ENCODE measurements at regions not wholly inside any gene's neighbourhood (a gene's known extent, or its start where the extent isn't known, plus 50 kb on each side); places are given as distances from the start of the nearest gene placed in this dataset.

- TF ChIP-seq CTCF (IDR thresholded peaks at IDR 0.05 in 2 of 3, conservative IDR thresholded peaks at IDR 0.05 in 1 of 3; ENCODE audit: control insufficient read depth in 2 of 3, extremely low read depth in 1 of 3, insufficient read depth in 1 of 3, low read depth in 3 of 3, low read length in 3 of 3) = no peak
- no peak for TF ChIP-seq POLR2AphosphoS5 (IDR thresholded peaks at IDR 0.05; ENCODE audit: low read length)
- no peak for TF ChIP-seq ZBTB11 (CRISPR knock-in tag; IDR thresholded peaks at IDR 0.05)
- no peak for TF ChIP-seq ZBTB33 (IDR thresholded peaks at IDR 0.05)
- TF ChIP-seq RAD51 (IDR thresholded peaks at IDR 0.05) = no peak
- no peak for TF ChIP-seq POLR2A (IDR thresholded peaks at IDR 0.05; ENCODE audit: low read depth, low read length)
- no peak for TF ChIP-seq EP300 (IDR thresholded peaks at IDR 0.05; ENCODE audit: borderline replicate concordance in 1 of 2, control insufficient read depth in 1 of 2, low read depth in 2 of 2, low read length in 2 of 2)
- TF ChIP-seq MTA2 (IDR thresholded peaks at IDR 0.05; ENCODE audit: low read depth) = no peak
- TF ChIP-seq ESRRA (IDR thresholded peaks at IDR 0.05; ENCODE audit: low read length) = no peak
- no peak for TF ChIP-seq BCLAF1 (IDR thresholded peaks at IDR 0.05)
- no peak for TF ChIP-seq CHD2 (IDR thresholded peaks at IDR 0.05; ENCODE audit: borderline replicate concordance, low read depth, low read length)
- TF ChIP-seq CEBPZ (IDR thresholded peaks at IDR 0.05; ENCODE audit: low read depth, low read length) = no peak
- TF ChIP-seq KDM1A (IDR thresholded peaks at IDR 0.05; ENCODE audit: borderline replicate concordance) = no peak
Observed at GRCh38 chr3:76402926-76403325, 617.6 kb upstream of the ZNF717 start.
